ENCODE measurements at regions not wholly inside any gene's neighbourhood (a gene's known extent, or its start where the extent isn't known, plus 50 kb on each side); places are given as distances from the start of the nearest gene placed in this dataset.

DNA sequence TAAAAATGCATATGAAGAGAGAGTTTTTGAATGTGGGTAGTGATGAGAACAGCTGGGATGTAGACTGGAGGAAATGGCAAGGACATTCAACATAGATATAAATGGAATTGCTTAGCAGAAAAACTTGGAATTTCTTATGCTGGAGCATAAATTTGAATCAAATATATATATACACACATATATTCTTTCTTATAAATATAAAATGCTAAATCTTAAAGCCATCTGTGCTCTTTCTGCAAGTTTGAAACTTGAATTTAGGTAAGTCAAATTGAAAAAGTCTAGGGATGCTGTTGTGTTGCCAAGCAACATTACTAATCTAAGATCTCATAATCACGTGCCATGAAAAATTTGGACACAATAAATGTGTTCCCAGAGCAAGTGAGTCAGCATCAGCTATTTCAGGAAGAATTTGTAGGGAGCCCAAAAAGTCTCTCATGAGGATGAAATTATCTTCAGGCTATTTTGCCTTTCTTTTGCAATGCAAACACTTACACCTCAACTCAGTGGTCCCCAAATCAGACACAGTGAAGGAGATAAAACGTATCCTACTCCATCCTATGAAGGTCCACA, 58.4 kb upstream of the ALDH1A1 start:
- DNase-seq = no peak

DNA sequence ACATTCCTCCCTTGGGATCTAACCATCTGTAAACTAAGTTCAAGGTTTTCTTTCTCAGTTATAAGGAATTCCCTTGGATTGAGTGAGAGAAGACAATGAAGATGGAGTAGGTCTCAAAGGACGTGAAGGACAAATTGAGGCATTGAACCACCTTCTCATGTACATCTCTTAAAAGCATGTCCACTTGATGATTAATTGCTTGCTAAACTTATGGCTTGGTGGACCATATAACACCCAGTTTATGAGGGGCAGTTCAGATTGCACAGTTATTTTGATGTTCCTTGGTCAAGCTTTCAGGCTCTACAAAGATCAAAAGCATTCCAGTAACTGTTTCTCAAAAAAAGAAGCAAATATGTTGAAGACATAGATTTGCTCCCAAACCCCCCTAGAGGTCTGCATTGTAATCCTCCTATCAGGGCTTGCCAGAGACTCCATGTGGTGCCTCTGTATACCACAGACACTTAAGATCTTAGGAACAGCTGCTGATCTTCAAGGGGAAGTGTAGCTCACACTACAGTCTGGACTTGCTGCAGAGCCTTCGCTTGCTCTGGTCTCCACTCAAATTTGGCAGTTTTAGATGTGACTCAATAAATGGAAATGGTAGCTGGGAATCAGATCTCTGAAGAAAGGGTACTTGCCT, 56.9 kb upstream of the ALDH1A1 start:
- no peak for DNase-seq

DNA sequence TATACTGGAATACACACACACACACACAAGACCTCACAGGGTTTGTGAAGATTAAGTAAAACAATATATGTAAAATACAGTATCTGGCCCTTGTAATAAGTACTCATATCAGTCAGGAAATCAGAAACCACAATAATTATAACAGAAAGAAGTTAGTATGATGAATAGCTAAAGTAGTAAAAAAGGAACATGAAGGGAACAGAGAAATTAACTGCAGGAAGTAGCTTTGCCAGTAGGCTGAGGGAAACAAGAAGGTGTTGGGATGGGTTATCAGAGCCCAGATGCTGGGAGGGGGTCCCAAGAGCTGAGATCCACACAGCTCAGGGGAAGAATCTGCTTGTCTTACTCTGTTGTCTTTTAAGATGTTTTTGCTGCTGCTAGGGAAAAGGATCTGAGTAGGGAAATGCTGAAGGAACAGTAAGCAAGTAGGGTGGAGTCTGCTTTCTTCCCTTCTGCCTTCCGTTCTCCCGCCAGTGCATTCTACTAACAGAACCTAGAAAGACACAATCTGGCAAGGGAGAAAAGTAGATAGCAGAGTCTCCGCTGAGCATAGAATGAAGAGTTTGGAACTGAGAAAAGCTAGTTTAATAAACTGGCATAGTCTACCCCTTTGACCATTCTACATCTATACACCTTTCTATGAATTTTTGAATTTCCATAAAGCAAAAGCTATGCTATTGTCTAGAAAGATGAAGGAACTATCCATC, 55.3 kb upstream of the ALDH1A1 start:
- no peak for DNase-seq

DNA sequence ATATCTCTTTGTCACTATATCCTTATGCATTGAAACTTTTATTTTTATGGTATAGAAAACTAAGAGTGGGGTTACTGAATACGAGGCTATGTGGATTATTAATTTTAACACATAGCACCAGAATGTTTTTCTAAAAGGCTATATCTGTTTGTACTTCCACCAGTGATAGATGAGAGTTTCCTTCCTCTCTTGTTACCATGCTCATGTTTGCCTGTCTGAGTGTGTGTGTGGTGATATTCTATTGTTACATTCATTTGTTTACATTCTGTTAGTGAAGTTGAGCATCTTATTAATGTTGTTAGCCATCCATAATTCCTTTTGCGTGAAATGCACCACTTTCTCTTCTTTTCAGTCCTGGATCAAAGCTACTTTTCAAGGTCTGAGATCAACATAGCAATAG, 54.1 kb upstream of the ALDH1A1 start:
- DNase-seq = no peak
